HCT116 (cell line): ENCODE measurements at regions not wholly inside any gene's neighbourhood (a gene's known extent, or its start where the extent isn't known, plus 50 kb on each side); places are given as distances from the start of the nearest gene placed in this dataset.

Source experiments
- ATAC-seq: fragments of 200-7000 bp; cut with Tn5 transposase; 2 replicates; pipeline ENCODE4 v1.9.1; 2020; ENCODE audit warnings: mild to moderate bottlenecking, moderate library complexity
- BruUV-seq: library from RNA; stranded (reverse); fragments of 400-500 nt; replicated peaks from 2 replicates; lab custom pipeline; 2021; lab: Mats Ljungman, UMichigan
- CTCF ChIA-PET: fragments of 300-600 bp; sonication (Branson Sonifier 250); formaldehyde crosslinking; loops from one replicate; lab custom pipeline; 2021; ENCODE audit warnings: antibody characterized with exemption; lab: Charles Lee
- POLR2A ChIA-PET: fragments of 300-600, 350-600 bp; sonication (Branson Sonifier 250); formaldehyde crosslinking; loops from one replicate; lab custom pipeline; 2021; ENCODE audit warnings: antibody characterized with exemption; lab: Charles Lee
- RAD21 ChIA-PET, 2 experiments: fragments of 300-600 bp; sonication (Branson Sonifier 250); formaldehyde crosslinking; loops; one replicate each; lab custom pipeline; 2023; ENCODE audit warnings: low total read pairs in 2 of 2; ENCODE audit not compliant: uncharacterized antibody in 2 of 2, unreplicated experiment in 2 of 2, low non-redundant PET in 1 of 2; lab: Charles Lee
- DNase-seq: peaks from one replicate; pipeline ENCODE4 v3.0.0-alpha.2; 2010; ENCODE audit warnings: low read depth, low spot score
- H2AFZ ChIP-seq: fragments of 200-600 bp; shearing (Covaris generic), sonication (generic); 2 replicates; pipeline ENCODE4 v1.6.1; 2017; ENCODE audit warnings: low read depth, mixed run types, mixed read lengths, antibody characterized with exemption, low read length; ENCODE audit not compliant: poor library complexity, severe bottlenecking
- H3K27ac ChIP-seq: 2 replicates; pipeline ENCODE4 v1.5.1; 2012; ENCODE audit warnings: low read depth, low read length
- H3K27me3 ChIP-seq: fragments of 200-600 bp; sonication (generic); 2 replicates; pipeline ENCODE4 v1.6.1; 2016; ENCODE audit warnings: mixed run types, low read length, mixed read lengths; ENCODE audit not compliant: insufficient read depth
- H3K36me3 ChIP-seq, 2 experiments: fragments of 200-500 bp in 1 of 2; fragments of 200-600 bp in 1 of 2; sonication (Bioruptor generic) in 1 of 2; sonication (generic) in 1 of 2; 2 replicates each; pipeline versions ENCODE4 v1.5.1 to v1.6.1; 2014 to 2016; ENCODE audit warnings: low read length in 2 of 2, inconsistent platforms in 1 of 2, mixed read lengths in 1 of 2, mixed run types in 1 of 2; ENCODE audit not compliant: insufficient read depth in 2 of 2, control insufficient read depth in 1 of 2
- H3K4me1 ChIP-seq, 2 experiments: fragments of 200-600 bp in 1 of 2; sonication (generic) in 1 of 2; 2 replicates each; pipeline versions ENCODE4 v1.5.1 to v1.6.1; 2012 to 2017; ENCODE audit warnings: low read length in 2 of 2, inconsistent platforms in 1 of 2, mild to moderate bottlenecking in 1 of 2, mixed read lengths in 1 of 2, mixed run types in 1 of 2, moderate library complexity in 1 of 2; ENCODE audit not compliant: insufficient read depth in 2 of 2, control insufficient read depth in 1 of 2
- H3K4me2 ChIP-seq: fragments of 200-600 bp; sonication (generic); 2 replicates; pipeline ENCODE4 v1.6.1; 2017; ENCODE audit warnings: mixed run types, low read length, mixed read lengths
- H3K4me3 ChIP-seq, 2 experiments: fragments of 200-600 bp in 1 of 2; sonication (generic) in 1 of 2; replicated peaks in 1 of 2; 2 replicates each; pipeline ENCODE4 v1.5.1; 2011 to 2016; ENCODE audit warnings: low read length in 2 of 2, control low read depth in 1 of 2, low read depth in 1 of 2, mild to moderate bottlenecking in 1 of 2, mixed read lengths in 1 of 2, mixed run types in 1 of 2
- H3K79me2 ChIP-seq: fragments of 200-600 bp; sonication (generic); 2 replicates; pipeline ENCODE4 v1.6.1; 2017; ENCODE audit warnings: mild to moderate bottlenecking, mixed run types, low read length, moderate library complexity, mixed read lengths; ENCODE audit not compliant: insufficient read depth
- H3K9ac ChIP-seq: fragments of 200-600 bp; sonication (generic); 2 replicates; pipeline ENCODE4 v1.6.1; 2016; ENCODE audit warnings: low read length, mixed read lengths
- H3K9me2 ChIP-seq: fragments of 200-600 bp; sonication (generic), shearing (Covaris generic); 2 replicates; pipeline ENCODE4 v1.6.1; 2017; ENCODE audit warnings: mixed run types, mild to moderate bottlenecking, moderate library complexity; ENCODE audit not compliant: insufficient read depth
- H3K9me3 ChIP-seq, 2 experiments: fragments of 200-500 bp in 1 of 2; fragments of 200-600 bp in 1 of 2; sonication (Bioruptor generic) in 1 of 2; sonication (generic) in 1 of 2; 2 replicates each; pipeline ENCODE4 v1.6.1; 2014 to 2017; ENCODE audit warnings: low read length in 2 of 2, mixed read lengths in 2 of 2, inconsistent platforms in 1 of 2, low read depth in 1 of 2, mild to moderate bottlenecking in 1 of 2, mixed run types in 1 of 2, moderate library complexity in 1 of 2; ENCODE audit not compliant: control insufficient read depth in 1 of 2, insufficient read depth in 1 of 2
- H4K20me1 ChIP-seq: fragments of 200-600 bp; sonication (generic), shearing (Covaris generic); 2 replicates; pipeline ENCODE4 v1.6.1; 2017; ENCODE audit warnings: mixed run types, mild to moderate bottlenecking, moderate library complexity; ENCODE audit not compliant: insufficient read depth
- CBX3 ChIP-seq: IDR thresholded peaks from 2 replicates; pipeline ENCODE4 v1.6.1; 2012; ENCODE audit warnings: low read depth
- CEBPB ChIP-seq: IDR thresholded peaks from 2 replicates; pipeline ENCODE4 v1.6.1; 2012; ENCODE audit warnings: low read depth
- EGR1 ChIP-seq: IDR thresholded peaks from 2 replicates; pipeline ENCODE4 v1.6.1; 2012; ENCODE audit warnings: low read depth
- ELF1 ChIP-seq: IDR thresholded peaks from 2 replicates; pipeline ENCODE4 v1.6.1; 2012; ENCODE audit warnings: low read depth, borderline replicate concordance
- EZH2 ChIP-seq: fragments of 200-600 bp; sonication (generic); IDR thresholded peaks from 2 replicates; pipeline ENCODE4 v1.6.1; 2017; ENCODE audit warnings: antibody characterized with exemption, mixed run types
- EZH2phosphoT487 ChIP-seq: fragments of 200-600 bp; IDR thresholded peaks from 2 replicates; pipeline ENCODE4 v1.6.1; 2018; ENCODE audit warnings: antibody characterized with exemption, borderline replicate concordance
- JUND ChIP-seq: IDR thresholded peaks from 2 replicates; pipeline ENCODE4 v1.6.1; 2012
- POLR2A ChIP-seq: IDR thresholded peaks from 2 replicates; pipeline ENCODE4 v1.7.0; 2011; ENCODE audit warnings: borderline replicate concordance; ENCODE audit not compliant: insufficient read depth, insufficient read length; ENCODE audit errors: extremely low read depth
- POLR2AphosphoS5 ChIP-seq: IDR thresholded peaks from 2 replicates; pipeline ENCODE4 v1.6.1; 2011; ENCODE audit warnings: mild to moderate bottlenecking, low read depth, low read length, moderate library complexity
- RAD21 ChIP-seq: IDR thresholded peaks from 2 replicates; pipeline ENCODE4 v1.6.1; 2012; ENCODE audit warnings: low read depth, mild to moderate bottlenecking
- SRF ChIP-seq: IDR thresholded peaks from 2 replicates; pipeline ENCODE4 v1.6.1; 2012; ENCODE audit warnings: low read depth
- YY1 ChIP-seq: IDR thresholded peaks from 2 replicates; pipeline ENCODE4 v1.6.1; 2011; ENCODE audit warnings: low read length, low read depth, moderate library complexity, mild to moderate bottlenecking; ENCODE audit not compliant: insufficient replicate concordance; ENCODE audit errors: extremely low read depth
- ZNF274 ChIP-seq: fragments of 200-500 bp; sonication (Bioruptor generic); IDR thresholded peaks from 2 replicates; pipeline ENCODE4 v1.6.1; 2014; ENCODE audit warnings: mild to moderate bottlenecking, low read depth, low read length, inconsistent platforms
- intact Hi-C: fragments of 100-400 bp; cut with micrococcal nuclease; formaldehyde crosslinking; loops from 2 replicates; pipeline ENCODE4 v1.10.0; 2022
- TF ChIP-seq, protein P1 (sequence below): IDR thresholded peaks from 2 replicates; pipeline ENCODE4 v1.6.1; 2012
- TF ChIP-seq, protein P2 (sequence below): IDR thresholded peaks from 2 replicates; pipeline ENCODE4 v1.6.1; 2012

DNA sequence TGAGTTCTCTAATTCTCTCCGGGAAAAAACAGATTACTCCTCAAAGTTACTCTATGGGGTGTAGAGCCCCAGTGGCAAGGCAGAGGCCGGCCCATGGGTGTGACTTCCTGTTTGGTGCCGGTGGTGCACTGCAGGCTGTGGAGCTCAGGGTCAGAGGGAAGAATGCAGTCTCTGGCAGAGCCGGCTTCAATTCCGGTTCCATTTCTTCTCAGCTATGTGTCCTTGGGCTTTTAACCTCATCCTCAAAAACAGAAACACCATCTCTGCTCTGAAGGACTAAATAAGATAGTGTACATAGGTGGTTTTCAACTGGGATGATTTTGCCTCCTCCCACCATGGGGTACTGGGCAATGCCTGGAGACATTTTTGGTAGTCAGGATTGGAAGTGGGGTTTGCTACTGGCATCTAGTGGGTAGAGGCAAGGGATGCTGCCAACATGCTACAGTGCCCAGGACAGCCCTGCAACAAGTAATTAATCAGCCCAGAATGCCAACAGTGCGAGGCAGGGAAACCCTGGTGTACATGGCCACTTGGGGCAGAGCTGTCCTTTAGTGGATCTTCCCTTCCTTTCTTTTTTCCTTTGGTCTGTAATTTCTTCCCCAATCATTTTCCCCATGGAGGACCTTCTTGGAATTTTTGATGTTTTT is 81.2 kb downstream of the INSIG2 start (continued):
- TF ChIP-seq, protein P1, sequence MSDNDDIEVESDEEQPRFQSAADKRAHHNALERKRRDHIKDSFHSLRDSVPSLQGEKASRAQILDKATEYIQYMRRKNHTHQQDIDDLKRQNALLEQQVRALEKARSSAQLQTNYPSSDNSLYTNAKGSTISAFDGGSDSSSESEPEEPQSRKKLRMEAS = 0 out of 2 replicates have a peak, but pooled peaks have one; percentile 26
- TF ChIP-seq, protein P2, sequence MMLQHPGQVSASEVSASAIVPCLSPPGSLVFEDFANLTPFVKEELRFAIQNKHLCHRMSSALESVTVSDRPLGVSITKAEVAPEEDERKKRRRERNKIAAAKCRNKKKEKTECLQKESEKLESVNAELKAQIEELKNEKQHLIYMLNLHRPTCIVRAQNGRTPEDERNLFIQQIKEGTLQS = no peak
- TF ChIP-seq POLR2A (no peak), ZNF274 (no peak), YY1 (no peak), EZH2phosphoT487 (no peak), EZH2 (no peak), CEBPB (no peak), ELF1 (peak; percentile 19; the same call in 1 of the 2 replicates), POLR2AphosphoS5 (no peak), SRF (no peak), EGR1 (no peak), CBX3 (no peak), RAD21 (peak; percentile 38)

DNA sequence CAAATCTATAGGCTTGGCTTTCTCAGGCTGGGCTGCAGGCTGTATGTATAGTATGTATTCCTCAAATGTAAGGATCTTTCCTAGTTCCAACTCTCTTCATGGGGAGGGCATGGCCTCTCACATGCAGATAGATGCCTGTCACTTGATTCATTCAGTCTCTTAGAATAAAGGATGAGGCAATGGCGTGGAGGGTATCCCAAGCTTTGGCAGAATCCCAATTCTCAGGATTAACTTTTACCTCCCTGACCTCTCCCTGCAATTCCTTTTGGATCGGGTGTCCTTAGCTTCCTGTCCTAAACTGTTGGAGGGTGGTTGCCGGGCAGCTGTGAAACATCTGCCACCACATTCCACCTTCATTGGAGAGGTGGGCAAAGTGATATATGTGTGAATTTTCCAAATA is 80.3 kb downstream of the INSIG2 start:
- ATAC-seq = no peak
- BruUV-seq = no TSS peak
- TF ChIP-seq ZNF274 (no peak), JUND (peak; percentile 11; the same call in 1 of the 2 replicates)
- TF ChIP-seq, protein P2 = no peak
- TF ChIP-seq, all 23 proteins: peak for 1
- no peaks in the 10 kb centered on the region for H3K36me3 ChIP-seq
- DNase-seq = no peak
- no peaks in the 10 kb centered on the region for H4K20me1 ChIP-seq
- no peak overlapping the region for H3K4me3 ChIP-seq
- RAD21 ChIA-PET = interaction anchor here in 1 of 2 experiments (0.8 kb wide), 1 partner anchor 122 kb away, joined by 4 read pairs; no protein-coding TSS in a partner anchor
- no peaks in the 10 kb centered on the region for H3K9me3 ChIP-seq
- peak overlapping the region; percentile 33 for H3K4me2 ChIP-seq
- H3K9ac ChIP-seq = no peak overlapping the region
- intact Hi-C loops = no loop called here
- H3K4me1 ChIP-seq = peaks cover 12 to 19% of the 10 kb centered on the region in 2 experiments
- no peak overlapping the region for H3K27ac ChIP-seq
- H3K27me3 ChIP-seq = no peaks in the 10 kb centered on the region
- POLR2A ChIA-PET = interaction anchor here (0.8 kb wide), 1 partner anchor 18 kb away, joined by 3 read pairs; no protein-coding TSS in a partner anchor
- H2AFZ ChIP-seq = peak overlapping the region; percentile 29
- H3K79me2 ChIP-seq = no peaks in the 10 kb centered on the region
- no peaks in the 10 kb centered on the region; the same call in 1 of the 2 replicates for H3K9me2 ChIP-seq
- CTCF ChIA-PET = interaction anchor here (1.1 to 1.4 kb wide), 2 partner anchors 82 to 122 kb away, joined by 3 to 7 read pairs; no protein-coding TSS in a partner anchor
